RWPE2 (cell line): ENCODE measurements at regions not wholly inside any gene's neighbourhood (a gene's known extent, or its start where the extent isn't known, plus 50 kb on each side); places are given as distances from the start of the nearest gene placed in this dataset.

Source experiments
- ATAC-seq: fragments of 200-7000 bp; cut with Tn5 transposase; 3 replicates; pipeline ENCODE4 v1.9.1; 2021; ENCODE audit warnings: low read depth
- DNase-seq: peaks from one replicate; pipeline ENCODE4 v3.0.0-alpha.2; 2020; ENCODE audit warnings: low spot score
- H3K27ac ChIP-seq: fragments of 450-650 bp; 2 replicates; pipeline ENCODE4 v1.5.1; 2017; ENCODE audit warnings: mild to moderate bottlenecking; ENCODE audit not compliant: poor library complexity, severe bottlenecking
- H3K27me3 ChIP-seq: fragments of 250-450 bp; sonication (Bioruptor Pico); 2 replicates; pipeline ENCODE4 v1.5.1; 2021; ENCODE audit warnings: mild to moderate bottlenecking, moderate library complexity; ENCODE audit not compliant: insufficient read depth, poor library complexity, severe bottlenecking
- H3K36me3 ChIP-seq: fragments of 250-450 bp; sonication (Bioruptor Pico); 2 replicates; pipeline ENCODE4 v1.5.1; 2020; ENCODE audit warnings: low read depth, mild to moderate bottlenecking, moderate library complexity
- H3K4me1 ChIP-seq: fragments of 250-450 bp; sonication (Bioruptor Pico); 2 replicates; pipeline ENCODE4 v1.5.1; 2021; ENCODE audit warnings: mild to moderate bottlenecking, moderate library complexity; ENCODE audit not compliant: insufficient read depth, poor library complexity, severe bottlenecking
- H3K4me3 ChIP-seq: fragments of 250-450 bp; sonication (Bioruptor Pico); 2 replicates; pipeline ENCODE4 v1.5.1; 2021; ENCODE audit warnings: mild to moderate bottlenecking, moderate library complexity; ENCODE audit not compliant: severe bottlenecking
- H3K9me3 ChIP-seq: fragments of 250-450 bp; sonication (Bioruptor Pico); 2 replicates; pipeline ENCODE4 v1.5.1; 2021; ENCODE audit warnings: mild to moderate bottlenecking, moderate library complexity; ENCODE audit not compliant: severe bottlenecking
- TF ChIP-seq, protein P1 (sequence below): fragments of 450-650 bp; IDR thresholded peaks from one replicate; pipeline ENCODE4 v1.5.1; 2017; ENCODE audit warnings: mild to moderate bottlenecking, moderate library complexity; ENCODE audit not compliant: poor library complexity, severe bottlenecking

GRCh38 chr1:30325085-30325935, 398.1 kb downstream of the MATN1 start:
- DNase-seq (peak; percentile 44), ATAC-seq (no peak)
- Histone ChIP-seq H3K27ac (no peak overlapping the region), H3K36me3 (no peaks in the 10 kb centered on the region), H3K27me3 (peaks cover 2% of the 10 kb centered on the region), H3K4me3 (no peak overlapping the region), H3K9me3 (no peaks in the 10 kb centered on the region), H3K4me1 (no peaks in the 10 kb centered on the region)
- TF ChIP-seq, protein P1, sequence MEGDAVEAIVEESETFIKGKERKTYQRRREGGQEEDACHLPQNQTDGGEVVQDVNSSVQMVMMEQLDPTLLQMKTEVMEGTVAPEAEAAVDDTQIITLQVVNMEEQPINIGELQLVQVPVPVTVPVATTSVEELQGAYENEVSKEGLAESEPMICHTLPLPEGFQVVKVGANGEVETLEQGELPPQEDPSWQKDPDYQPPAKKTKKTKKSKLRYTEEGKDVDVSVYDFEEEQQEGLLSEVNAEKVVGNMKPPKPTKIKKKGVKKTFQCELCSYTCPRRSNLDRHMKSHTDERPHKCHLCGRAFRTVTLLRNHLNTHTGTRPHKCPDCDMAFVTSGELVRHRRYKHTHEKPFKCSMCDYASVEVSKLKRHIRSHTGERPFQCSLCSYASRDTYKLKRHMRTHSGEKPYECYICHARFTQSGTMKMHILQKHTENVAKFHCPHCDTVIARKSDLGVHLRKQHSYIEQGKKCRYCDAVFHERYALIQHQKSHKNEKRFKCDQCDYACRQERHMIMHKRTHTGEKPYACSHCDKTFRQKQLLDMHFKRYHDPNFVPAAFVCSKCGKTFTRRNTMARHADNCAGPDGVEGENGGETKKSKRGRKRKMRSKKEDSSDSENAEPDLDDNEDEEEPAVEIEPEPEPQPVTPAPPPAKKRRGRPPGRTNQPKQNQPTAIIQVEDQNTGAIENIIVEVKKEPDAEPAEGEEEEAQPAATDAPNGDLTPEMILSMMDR: no peak

- no peaks in the 10 kb centered on the region for H3K4me1 ChIP-seq
- H3K36me3 ChIP-seq: no peaks in the 10 kb centered on the region
- no peaks in the 10 kb centered on the region for H3K9me3 ChIP-seq
- peaks cover 2% of the 10 kb centered on the region for H3K27me3 ChIP-seq
- DNase-seq (no peak), ATAC-seq (no peak)
- TF ChIP-seq, protein P1: no peak
- H3K27ac ChIP-seq: no peak overlapping the region
- H3K4me3 ChIP-seq: no peak overlapping the region
Measured at GRCh38 chr1:30324251-30325084, 398.9 kb downstream of the MATN1 start.

GRCh38 chr1:30323841-30324240, 399.5 kb downstream of the MATN1 start:
- Histone ChIP-seq H3K27ac (no peak overlapping the region), H3K36me3 (no peaks in the 10 kb centered on the region), H3K4me1 (no peaks in the 10 kb centered on the region), H3K27me3 (peaks cover 2% of the 10 kb centered on the region), H3K4me3 (no peak overlapping the region), H3K9me3 (no peaks in the 10 kb centered on the region)
- DNase-seq (no peak), ATAC-seq (no peak; the same call in 1 of the 3 replicates)
- TF ChIP-seq, protein P1: no peak

DNA sequence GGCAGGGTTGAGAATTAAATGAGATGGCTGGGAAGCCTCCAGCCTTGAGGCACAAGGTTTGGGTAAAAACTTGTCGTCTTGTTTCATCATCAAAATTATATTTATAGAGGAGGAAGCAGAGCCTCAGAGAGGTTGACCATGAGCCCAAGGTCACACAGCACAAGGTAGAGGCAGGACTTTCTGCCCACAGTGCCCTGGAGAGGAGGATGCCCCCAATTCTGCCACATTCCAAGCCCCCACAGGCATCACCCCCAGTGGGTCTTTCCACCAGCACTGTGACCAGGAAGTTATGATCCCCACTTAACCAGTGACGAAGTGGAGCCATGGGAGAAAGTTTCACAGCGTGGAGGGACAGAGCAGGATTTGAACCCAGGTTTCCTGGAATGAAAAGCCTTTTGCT, 400.0 kb downstream of the MATN1 start:
- no peaks in the 10 kb centered on the region for H3K4me1 ChIP-seq
- H3K27me3 ChIP-seq: peaks cover 2% of the 10 kb centered on the region
- DNase-seq (no peak), ATAC-seq (no peak)
- no peak overlapping the region for H3K4me3 ChIP-seq
- TF ChIP-seq, protein P1: no peak
- no peaks in the 10 kb centered on the region for H3K36me3 ChIP-seq
- H3K27ac ChIP-seq: no peak overlapping the region
- H3K9me3 ChIP-seq: no peaks in the 10 kb centered on the region
